Endothelial cell of umbilical vein (primary cell): ENCODE measurements at regions not wholly inside any gene's neighbourhood (a gene's known extent, or its start where the extent isn't known, plus 50 kb on each side); places are given as distances from the start of the nearest gene placed in this dataset.

ENCODE experiments used
- BruUV-seq: library from RNA; stranded (reverse); fragments of 400-500 nt; replicated peaks from 2 replicates; lab custom pipeline; 2021; lab: Mats Ljungman, UMichigan
- CTCF ChIA-PET: fragments of 300-600, 350-600 bp; sonication (Branson Sonifier 250); formaldehyde crosslinking; loops from one replicate; lab custom pipeline; 2021; ENCODE audit warnings: antibody characterized with exemption, inconsistent platforms; lab: Charles Lee
- POLR2A ChIA-PET: fragments of 300-600, 350-600 bp; sonication (Branson Sonifier 250); formaldehyde crosslinking; loops from one replicate; lab custom pipeline; 2021; ENCODE audit warnings: antibody characterized with exemption, inconsistent platforms; lab: Charles Lee
- DNase-seq: peaks from one replicate; pipeline ENCODE4 v3.0.0-alpha.2; 2011; ENCODE audit warnings: low read depth, low spot score
- FAIRE-seq: peaks from 2 replicates; lab custom pipeline; 2011; peaks lifted over from hg19 to GRCh38; lab: Jason Lieb, UNC
- H2AFZ ChIP-seq: 2 replicates; pipeline ENCODE4 v1.6.0; 2012; ENCODE audit warnings: low read depth, low read length, control low read depth, inconsistent platforms
- H3K27ac ChIP-seq: 2 replicates; pipeline ENCODE4 v1.5.1; 2011; ENCODE audit warnings: low read depth, mild to moderate bottlenecking, control low read depth, low read length, moderate library complexity; ENCODE audit not compliant: insufficient read depth
- H3K27me3 ChIP-seq, 2 experiments: 2 replicates each; pipeline versions ENCODE4 v1.6.0 to v1.6.1; 2011; ENCODE audit warnings: low read length in 2 of 2, mixed read lengths in 1 of 2; ENCODE audit not compliant: control insufficient read depth in 2 of 2, insufficient read depth in 2 of 2
- H3K36me3 ChIP-seq, 2 experiments: 2 replicates in 1 of 2; 3 replicates in 1 of 2; pipeline ENCODE4 v1.5.1; 2011; ENCODE audit warnings: low read length in 2 of 2, mild to moderate bottlenecking in 1 of 2, moderate library complexity in 1 of 2; ENCODE audit not compliant: control insufficient read depth in 2 of 2, insufficient read depth in 2 of 2; ENCODE audit errors: extremely low read depth in 1 of 2
- H3K4me1 ChIP-seq: 3 replicates; pipeline ENCODE4 v1.5.1; 2011; ENCODE audit warnings: mild to moderate bottlenecking, low read length; ENCODE audit not compliant: control insufficient read depth, insufficient read depth; ENCODE audit errors: extremely low read depth
- H3K4me2 ChIP-seq: 2 replicates; pipeline ENCODE4 v1.6.1; 2011; ENCODE audit warnings: low read length, control low read depth, mixed read lengths; ENCODE audit not compliant: insufficient read depth
- H3K4me3 ChIP-seq, 3 experiments: fragments of 200-600 bp in 1 of 3; sonication (generic), shearing (Covaris generic) in 1 of 3; replicated peaks in 1 of 3; 2 replicates each; pipeline ENCODE4 v1.5.1; 2011 to 2016; ENCODE audit warnings: control low read depth in 3 of 3, low read length in 3 of 3, mild to moderate bottlenecking in 2 of 3, inconsistent platforms in 1 of 3, low read depth in 1 of 3, moderate library complexity in 1 of 3; ENCODE audit not compliant: insufficient read depth in 1 of 3
- H3K79me2 ChIP-seq: 2 replicates; pipeline ENCODE4 v1.6.0; 2012; ENCODE audit warnings: low read length, inconsistent platforms; ENCODE audit not compliant: control insufficient read depth, insufficient read depth
- H3K9ac ChIP-seq: replicated peaks from 2 replicates; pipeline ENCODE3; 2011; ENCODE audit warnings: low read length, control low read depth; ENCODE audit not compliant: insufficient read depth; ENCODE audit errors: extremely low read depth
- H3K9me1 ChIP-seq: replicated peaks from 3 replicates; pipeline ENCODE4 v1.6.0; 2011; ENCODE audit warnings: mild to moderate bottlenecking, low read length; ENCODE audit not compliant: control insufficient read depth, insufficient read depth; ENCODE audit errors: extremely low read depth
- H3K9me3 ChIP-seq: replicated peaks from 2 replicates; pipeline ENCODE4 v1.5.1; 2012; ENCODE audit warnings: low read length, inconsistent platforms; ENCODE audit not compliant: control insufficient read depth, insufficient read depth
- H4K20me1 ChIP-seq: replicated peaks from 2 replicates; pipeline ENCODE3; 2011; ENCODE audit warnings: mild to moderate bottlenecking, low read length; ENCODE audit not compliant: control insufficient read depth, insufficient read depth; ENCODE audit errors: extremely low read depth
- CTCF ChIP-seq, 2 donors: IDR thresholded peaks; 1 replicate in 1 of 2; 2 replicates in 1 of 2; pipeline ENCODE4 v1.5.1; 2011; ENCODE audit warnings: low read length in 2 of 2, mild to moderate bottlenecking in 2 of 2, moderate library complexity in 2 of 2, control low read depth in 1 of 2, inconsistent platforms in 1 of 2, low read depth in 1 of 2; ENCODE audit not compliant: insufficient read depth in 1 of 2; ENCODE audit errors: extremely low read depth in 1 of 2
- EZH2 ChIP-seq: IDR thresholded peaks from 2 replicates; pipeline ENCODE4 v1.6.1; 2012; ENCODE audit warnings: borderline replicate concordance, low read depth, mild to moderate bottlenecking, moderate library complexity, low read length, inconsistent platforms; ENCODE audit not compliant: severe bottlenecking
- FOS ChIP-seq: IDR thresholded peaks from 2 replicates; pipeline ENCODE4 v1.6.1; 2011; ENCODE audit warnings: mild to moderate bottlenecking, low read length, moderate library complexity, borderline replicate concordance; ENCODE audit not compliant: insufficient read depth
- GATA2 ChIP-seq: IDR thresholded peaks from 2 replicates; pipeline ENCODE4 v1.7.0; 2011; ENCODE audit warnings: low read depth, mild to moderate bottlenecking, moderate library complexity, mixed read lengths, low read length; ENCODE audit not compliant: insufficient read length, insufficient read depth
- JUN ChIP-seq: IDR thresholded peaks from 2 replicates; pipeline ENCODE4 v1.6.1; 2011; ENCODE audit warnings: borderline replicate concordance, low read depth; ENCODE audit not compliant: insufficient read length, insufficient read depth
- MAX ChIP-seq: IDR thresholded peaks from 2 replicates; pipeline ENCODE4 v1.6.1; 2011; ENCODE audit not compliant: insufficient read depth, insufficient read length
- MYC ChIP-seq: IDR thresholded peaks from one replicate; pipeline ENCODE4 v1.6.1; 2011; ENCODE audit warnings: mild to moderate bottlenecking, low read depth, low read length
- POLR2A ChIP-seq: IDR thresholded peaks from 2 replicates; pipeline ENCODE4 v1.6.1; 2012; ENCODE audit warnings: low read depth, mild to moderate bottlenecking, control low read depth, low read length
- POLR2AphosphoS5 ChIP-seq: IDR thresholded peaks from 2 replicates; pipeline ENCODE4 v1.6.1; 2012; ENCODE audit warnings: low read depth, mild to moderate bottlenecking, control low read depth, low read length, moderate library complexity; ENCODE audit not compliant: insufficient read depth
- dilution Hi-C: fragments of 300-500 bp; cut with MboI; formaldehyde crosslinking; loops from one replicate; pipeline ENCODE4 v1.15.0; 2019; ENCODE audit warnings: low sequenced_read_pairs; ENCODE audit not compliant: extremely low pct_ligation_motif_present
- intact Hi-C: fragments of 100-400 bp; cut with micrococcal nuclease; formaldehyde crosslinking; loops from one replicate; pipeline ENCODE4 v1.10.0; 2022

GRCh38 chr1:102799496-102799895 lies 308.8 kb downstream of the COL11A1 start:
- no peak overlapping the region for H3K27ac ChIP-seq
- no peaks in the 10 kb centered on the region for H3K9me3 ChIP-seq
- H3K79me2 ChIP-seq, result no peaks in the 10 kb centered on the region
- no TSS peak for BruUV-seq
- H4K20me1 ChIP-seq, result no peaks in the 10 kb centered on the region
- no peak overlapping the region for H3K4me3 ChIP-seq
- H3K4me1 ChIP-seq, result no peaks in the 10 kb centered on the region
- no peaks in the 10 kb centered on the region for H3K9me1 ChIP-seq
- TF ChIP-seq MAX (no peak), EZH2 (no peak), POLR2AphosphoS5 (no peak), MYC (no peak), FOS (no peak), JUN (no peak), POLR2A (no peak), CTCF (IDR thresholded peaks at IDR 0.05; ENCODE audit: extremely low read depth in 1 of 2, insufficient read depth in 1 of 2, low read depth in 1 of 2, low read length in 2 of 2) (no peak), GATA2 (no peak)
- ChIA-PET POLR2A (no interaction called here), CTCF (no interaction called here)
- H2AFZ ChIP-seq, result no peak overlapping the region
- H3K9ac ChIP-seq, result no peak overlapping the region
- no peaks in the 10 kb centered on the region for H3K36me3 ChIP-seq
- no peak for DNase-seq
- no peak overlapping the region for H3K4me2 ChIP-seq
- no peaks in the 10 kb centered on the region for H3K27me3 ChIP-seq
- dilution Hi-C loops (no loop called here), intact Hi-C loops (no loop called here)
- FAIRE-seq, result peak; percentile 35
